ENCODE measurements at regions not wholly inside any gene's neighbourhood (a gene's known extent, or its start where the extent isn't known, plus 50 kb on each side); places are given as distances from the start of the nearest gene placed in this dataset.

DNA sequence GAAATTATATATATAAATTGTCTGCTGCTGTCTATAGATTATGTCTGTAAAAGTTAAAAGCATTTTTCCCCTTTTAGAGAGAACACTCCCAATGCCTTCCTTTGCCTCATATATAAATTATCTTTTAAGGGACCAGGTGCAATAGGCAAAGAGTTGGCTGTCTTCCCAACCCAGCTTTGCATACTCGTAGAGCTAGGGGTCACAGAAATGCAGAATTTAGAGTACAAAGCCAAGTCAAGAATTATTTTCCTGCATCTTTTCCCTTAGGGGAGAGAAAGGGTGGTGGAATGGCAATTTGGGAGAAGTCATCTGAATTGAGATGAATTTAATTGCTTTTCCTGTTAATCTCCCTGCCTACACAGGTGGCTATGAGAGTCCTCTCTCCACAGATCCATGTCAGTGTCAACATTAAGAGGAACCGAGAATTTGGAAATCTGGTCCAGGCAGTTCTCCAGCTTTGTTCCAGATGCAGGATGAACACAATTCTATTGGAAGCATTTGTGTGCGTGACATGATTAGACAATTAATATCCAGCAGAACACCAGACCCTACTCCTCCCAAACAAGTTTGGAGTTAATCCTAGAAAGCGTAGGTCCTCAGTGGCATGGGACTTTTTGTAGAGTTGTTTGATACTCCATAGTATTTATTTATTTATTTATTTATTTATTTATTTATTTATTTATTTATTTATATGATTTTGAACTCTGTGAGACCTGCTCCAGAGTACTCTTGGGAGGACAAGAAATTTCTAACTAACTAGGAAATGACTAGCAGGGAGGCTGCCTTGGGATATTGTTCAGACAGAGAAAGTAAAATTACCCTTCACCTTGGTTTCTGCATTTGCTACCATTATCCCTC lies 80.3 kb upstream of the SKAP2 start (continued):
- TF ChIP-seq, protein P1, sequence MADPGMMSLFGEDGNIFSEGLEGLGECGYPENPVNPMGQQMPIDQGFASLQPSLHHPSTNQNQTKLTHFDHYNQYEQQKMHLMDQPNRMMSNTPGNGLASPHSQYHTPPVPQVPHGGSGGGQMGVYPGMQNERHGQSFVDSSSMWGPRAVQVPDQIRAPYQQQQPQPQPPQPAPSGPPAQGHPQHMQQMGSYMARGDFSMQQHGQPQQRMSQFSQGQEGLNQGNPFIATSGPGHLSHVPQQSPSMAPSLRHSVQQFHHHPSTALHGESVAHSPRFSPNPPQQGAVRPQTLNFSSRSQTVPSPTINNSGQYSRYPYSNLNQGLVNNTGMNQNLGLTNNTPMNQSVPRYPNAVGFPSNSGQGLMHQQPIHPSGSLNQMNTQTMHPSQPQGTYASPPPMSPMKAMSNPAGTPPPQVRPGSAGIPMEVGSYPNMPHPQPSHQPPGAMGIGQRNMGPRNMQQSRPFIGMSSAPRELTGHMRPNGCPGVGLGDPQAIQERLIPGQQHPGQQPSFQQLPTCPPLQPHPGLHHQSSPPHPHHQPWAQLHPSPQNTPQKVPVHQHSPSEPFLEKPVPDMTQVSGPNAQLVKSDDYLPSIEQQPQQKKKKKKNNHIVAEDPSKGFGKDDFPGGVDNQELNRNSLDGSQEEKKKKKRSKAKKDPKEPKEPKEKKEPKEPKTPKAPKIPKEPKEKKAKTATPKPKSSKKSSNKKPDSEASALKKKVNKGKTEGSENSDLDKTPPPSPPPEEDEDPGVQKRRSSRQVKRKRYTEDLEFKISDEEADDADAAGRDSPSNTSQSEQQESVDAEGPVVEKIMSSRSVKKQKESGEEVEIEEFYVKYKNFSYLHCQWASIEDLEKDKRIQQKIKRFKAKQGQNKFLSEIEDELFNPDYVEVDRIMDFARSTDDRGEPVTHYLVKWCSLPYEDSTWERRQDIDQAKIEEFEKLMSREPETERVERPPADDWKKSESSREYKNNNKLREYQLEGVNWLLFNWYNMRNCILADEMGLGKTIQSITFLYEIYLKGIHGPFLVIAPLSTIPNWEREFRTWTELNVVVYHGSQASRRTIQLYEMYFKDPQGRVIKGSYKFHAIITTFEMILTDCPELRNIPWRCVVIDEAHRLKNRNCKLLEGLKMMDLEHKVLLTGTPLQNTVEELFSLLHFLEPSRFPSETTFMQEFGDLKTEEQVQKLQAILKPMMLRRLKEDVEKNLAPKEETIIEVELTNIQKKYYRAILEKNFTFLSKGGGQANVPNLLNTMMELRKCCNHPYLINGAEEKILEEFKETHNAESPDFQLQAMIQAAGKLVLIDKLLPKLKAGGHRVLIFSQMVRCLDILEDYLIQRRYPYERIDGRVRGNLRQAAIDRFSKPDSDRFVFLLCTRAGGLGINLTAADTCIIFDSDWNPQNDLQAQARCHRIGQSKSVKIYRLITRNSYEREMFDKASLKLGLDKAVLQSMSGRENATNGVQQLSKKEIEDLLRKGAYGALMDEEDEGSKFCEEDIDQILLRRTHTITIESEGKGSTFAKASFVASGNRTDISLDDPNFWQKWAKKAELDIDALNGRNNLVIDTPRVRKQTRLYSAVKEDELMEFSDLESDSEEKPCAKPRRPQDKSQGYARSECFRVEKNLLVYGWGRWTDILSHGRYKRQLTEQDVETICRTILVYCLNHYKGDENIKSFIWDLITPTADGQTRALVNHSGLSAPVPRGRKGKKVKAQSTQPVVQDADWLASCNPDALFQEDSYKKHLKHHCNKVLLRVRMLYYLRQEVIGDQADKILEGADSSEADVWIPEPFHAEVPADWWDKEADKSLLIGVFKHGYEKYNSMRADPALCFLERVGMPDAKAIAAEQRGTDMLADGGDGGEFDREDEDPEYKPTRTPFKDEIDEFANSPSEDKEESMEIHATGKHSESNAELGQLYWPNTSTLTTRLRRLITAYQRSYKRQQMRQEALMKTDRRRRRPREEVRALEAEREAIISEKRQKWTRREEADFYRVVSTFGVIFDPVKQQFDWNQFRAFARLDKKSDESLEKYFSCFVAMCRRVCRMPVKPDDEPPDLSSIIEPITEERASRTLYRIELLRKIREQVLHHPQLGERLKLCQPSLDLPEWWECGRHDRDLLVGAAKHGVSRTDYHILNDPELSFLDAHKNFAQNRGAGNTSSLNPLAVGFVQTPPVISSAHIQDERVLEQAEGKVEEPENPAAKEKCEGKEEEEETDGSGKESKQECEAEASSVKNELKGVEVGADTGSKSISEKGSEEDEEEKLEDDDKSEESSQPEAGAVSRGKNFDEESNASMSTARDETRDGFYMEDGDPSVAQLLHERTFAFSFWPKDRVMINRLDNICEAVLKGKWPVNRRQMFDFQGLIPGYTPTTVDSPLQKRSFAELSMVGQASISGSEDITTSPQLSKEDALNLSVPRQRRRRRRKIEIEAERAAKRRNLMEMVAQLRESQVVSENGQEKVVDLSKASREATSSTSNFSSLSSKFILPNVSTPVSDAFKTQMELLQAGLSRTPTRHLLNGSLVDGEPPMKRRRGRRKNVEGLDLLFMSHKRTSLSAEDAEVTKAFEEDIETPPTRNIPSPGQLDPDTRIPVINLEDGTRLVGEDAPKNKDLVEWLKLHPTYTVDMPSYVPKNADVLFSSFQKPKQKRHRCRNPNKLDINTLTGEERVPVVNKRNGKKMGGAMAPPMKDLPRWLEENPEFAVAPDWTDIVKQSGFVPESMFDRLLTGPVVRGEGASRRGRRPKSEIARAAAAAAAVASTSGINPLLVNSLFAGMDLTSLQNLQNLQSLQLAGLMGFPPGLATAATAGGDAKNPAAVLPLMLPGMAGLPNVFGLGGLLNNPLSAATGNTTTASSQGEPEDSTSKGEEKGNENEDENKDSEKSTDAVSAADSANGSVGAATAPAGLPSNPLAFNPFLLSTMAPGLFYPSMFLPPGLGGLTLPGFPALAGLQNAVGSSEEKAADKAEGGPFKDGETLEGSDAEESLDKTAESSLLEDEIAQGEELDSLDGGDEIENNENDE (IDR thresholded peaks at IDR 0.05; ENCODE audit: insufficient replicate concordance, low read length), result no peak
- TF ChIP-seq CBX5 (IDR thresholded peaks at IDR 0.05; ENCODE audit: low read depth, low read length) (no peak), GABPA (IDR thresholded peaks at IDR 0.05; ENCODE audit: borderline replicate concordance, insufficient read depth, low read length) (no peak)
